CD4-positive, alpha-beta memory T cell (primary cell): ENCODE measurements at regions not wholly inside any gene's neighbourhood (a gene's known extent, or its start where the extent isn't known, plus 50 kb on each side); places are given as distances from the start of the nearest gene placed in this dataset.

Experiments
- CTCF ChIA-PET: fragments of 350-600 bp; sonication (Branson Sonifier 250); formaldehyde crosslinking; loops from one replicate; lab custom pipeline; 2021; ENCODE audit warnings: inconsistent platforms; ENCODE audit not compliant: partially characterized antibody; lab: Charles Lee
- POLR2A ChIA-PET: fragments of 350-600 bp; sonication (Branson Sonifier 250); formaldehyde crosslinking; loops from one replicate; lab custom pipeline; 2021; ENCODE audit not compliant: partially characterized antibody; lab: Charles Lee
- DNase-seq, 5 donors: peaks; one replicate each; pipeline versions ENCODE4 v3.0.0 to v3.0.0-alpha.2; 2020 to 2022; ENCODE audit warnings: mixed read lengths in 1 of 5
- H3K27ac ChIP-seq: one replicate; pipeline ENCODE4 v1.7.0; 2013; ENCODE audit warnings: low read depth, low read length
- H3K27me3 ChIP-seq: 2 replicates; pipeline ENCODE4 v1.7.0; 2013; ENCODE audit warnings: mild to moderate bottlenecking, low read length, moderate library complexity; ENCODE audit not compliant: insufficient read depth
- H3K36me3 ChIP-seq: 2 replicates; pipeline ENCODE4 v1.7.0; 2013; ENCODE audit warnings: mild to moderate bottlenecking, low read length, moderate library complexity; ENCODE audit not compliant: insufficient read depth
- H3K4me1 ChIP-seq: 2 replicates; pipeline ENCODE4 v1.7.0; 2013; ENCODE audit warnings: mild to moderate bottlenecking, low read length, moderate library complexity; ENCODE audit not compliant: insufficient read depth
- H3K4me3 ChIP-seq, 2 donors: one replicate each; pipeline ENCODE4 v1.7.0; 2013; ENCODE audit warnings: low read length in 2 of 2, mild to moderate bottlenecking in 1 of 2
- H3K9me3 ChIP-seq, 2 donors: one replicate each; pipeline ENCODE4 v1.7.0; 2013; ENCODE audit warnings: low read length in 2 of 2, control low read depth in 1 of 2; ENCODE audit not compliant: control insufficient read depth in 1 of 2
- H3K27ac Mint-ChIP-seq, 7 donors: one replicate each; pipeline ENCODE4 v1.8.0; 2020 to 2021; ENCODE audit warnings: mixed read lengths in 7 of 7, mild to moderate bottlenecking in 6 of 7, inconsistent platforms in 3 of 7, moderate library complexity in 3 of 7
- H3K27me3 Mint-ChIP-seq, 2 donors: one replicate each; pipeline ENCODE4 v1.8.0; 2020 to 2021; ENCODE audit warnings: mixed read lengths in 2 of 2
- H3K36me3 Mint-ChIP-seq, 2 donors: one replicate each; pipeline ENCODE4 v1.8.0; 2020 to 2021; ENCODE audit warnings: mixed read lengths in 2 of 2, inconsistent platforms in 1 of 2, mild to moderate bottlenecking in 1 of 2
- H3K4me1 Mint-ChIP-seq, 4 donors: one replicate each; pipeline ENCODE4 v1.8.0; 2020 to 2021; ENCODE audit warnings: mixed read lengths in 4 of 4, mild to moderate bottlenecking in 1 of 4
- H3K4me3 Mint-ChIP-seq, 8 donors: one replicate each; pipeline ENCODE4 v1.8.0; 2020 to 2021; ENCODE audit warnings: mixed read lengths in 8 of 8, mild to moderate bottlenecking in 7 of 8, moderate library complexity in 6 of 8, inconsistent platforms in 3 of 8
- H3K9me3 Mint-ChIP-seq, 8 donors: one replicate each; pipeline ENCODE4 v1.8.0; 2020 to 2021; ENCODE audit warnings: mixed read lengths in 8 of 8, mild to moderate bottlenecking in 5 of 8, inconsistent platforms in 3 of 8, moderate library complexity in 1 of 8
- intact Hi-C: fragments of 100-400 bp; cut with micrococcal nuclease; formaldehyde crosslinking; loops from one replicate; pipeline ENCODE4 v1.15.1; 2023

GRCh38 chr6:4010689-4011090 is 68.2 kb downstream of the FAM217A start:
- Mint-ChIP-seq H3K9me3 (no peaks in the 10 kb centered on the region), H3K27ac (peak overlapping the region; percentile 54 to 86 (median 79)), H3K4me1 (peaks cover 53 to 79% (median 64%) of the 10 kb centered on the region in 4 donors), H3K36me3 (peaks cover 21 to 23% of the 10 kb centered on the region in 2 donors), H3K4me3 (peak overlapping the region in 7 of 8 donors; percentile 61 to 88 (median 80)), H3K27me3 (no peaks in the 10 kb centered on the region)
- peaks cover 5% of the 10 kb centered on the region for H3K36me3 ChIP-seq
- no peaks in the 10 kb centered on the region for H3K27me3 ChIP-seq
- no peaks in the 10 kb centered on the region for H3K9me3 ChIP-seq
- H3K27ac ChIP-seq = peak overlapping the region; percentile 26
- DNase-seq = peak in 3 of 5 donors; percentile 24 to 33 (median 33)
- peaks cover 69% of the 10 kb centered on the region for H3K4me1 ChIP-seq
- H3K4me3 ChIP-seq = no peak overlapping the region
- ChIA-PET POLR2A (interaction anchor here (2.2 kb wide), 1 partner anchor 11 kb away, joined by 12 read pairs; a partner anchor contains a TSS), CTCF (interaction anchor here (1.0 to 9.1 kb wide), 7 partner anchors 9 to 268 kb away, joined by 3 to 109 read pairs (median 3); a partner anchor contains a TSS)
- intact Hi-C loops = no loop called here

GRCh38 chr6:4012826-4013225 is 66.1 kb downstream of the FAM217A start:
- ChIA-PET CTCF (interaction anchor here (1.0 to 9.1 kb wide), 4 partner anchors 10 to 270 kb away, joined by 3 to 109 read pairs (median 4); a partner anchor contains a TSS), POLR2A (interaction anchor here (0.8 to 1.0 kb wide), 2 partner anchors 8 to 949 kb away, joined by 3 read pairs; a partner anchor contains a TSS)
- Histone ChIP-seq H3K4me3 (no peak overlapping the region), H3K27me3 (no peaks in the 10 kb centered on the region), H3K9me3 (no peaks in the 10 kb centered on the region), H3K4me1 (peaks cover 87% of the 10 kb centered on the region), H3K27ac (no peak overlapping the region), H3K36me3 (peaks cover 5% of the 10 kb centered on the region)
- peaks cover 62 to 93% (median 72%) of the 10 kb centered on the region in 4 donors for H3K4me1 Mint-ChIP-seq
- H3K4me3 Mint-ChIP-seq = peak overlapping the region in 7 of 8 donors; percentile 12 to 74 (median 33)
- H3K27me3 Mint-ChIP-seq = no peaks in the 10 kb centered on the region
- DNase-seq = no peak
- H3K9me3 Mint-ChIP-seq = no peaks in the 10 kb centered on the region
- intact Hi-C loops = no loop called here
- H3K36me3 Mint-ChIP-seq = peaks cover 25% of the 10 kb centered on the region in 2 donors
- H3K27ac Mint-ChIP-seq = peak overlapping the region; percentile 29 to 90 (median 58)

GRCh38 chr6:4017058-4017739 is 61.7 kb downstream of the FAM217A start:
- intact Hi-C loops = loop anchor here (5.0 kb wide), 3 partner anchors 100 to 855 kb away; partner anchors contain the start of gene SLC22A23
- peak overlapping the region; percentile 90 to 98 (median 96) for H3K27ac Mint-ChIP-seq
- H3K27me3 Mint-ChIP-seq = no peaks in the 10 kb centered on the region
- H3K9me3 Mint-ChIP-seq = peaks cover 0 to 5% (median 0%) of the 10 kb centered on the region in 8 donors
- POLR2A ChIA-PET = interaction anchor here (0.7 to 6.7 kb wide), 9 partner anchors 8 to 1251 kb away, joined by 3 to 101 read pairs (median 10); partner anchors contain the start of genes ECI2, FAM50B and SERPINB1
- peak overlapping the region; percentile 89 to 99 (median 96) for H3K4me3 Mint-ChIP-seq
- no peak for DNase-seq
- peaks cover 50 to 88% (median 67%) of the 10 kb centered on the region in 4 donors for H3K4me1 Mint-ChIP-seq
- H3K4me3 ChIP-seq = peak overlapping the region; percentile 57 to 64
- no peaks in the 10 kb centered on the region for H3K9me3 ChIP-seq
- H3K4me1 ChIP-seq = peaks cover 71% of the 10 kb centered on the region
- CTCF ChIA-PET = interaction anchor here (1.0 to 3.5 kb wide), 8 partner anchors 9 to 274 kb away, joined by 3 to 15 read pairs (median 6); partner anchors contain the start of gene FAM50B
- H3K36me3 ChIP-seq = peaks cover 5% of the 10 kb centered on the region
- peak overlapping the region; percentile 91 for H3K27ac ChIP-seq
- no peaks in the 10 kb centered on the region for H3K27me3 ChIP-seq
- H3K36me3 Mint-ChIP-seq = peaks cover 25 to 47% of the 10 kb centered on the region in 2 donors

GRCh38 chr6:4017834-4018170 is 61.1 kb downstream of the FAM217A start:
- Histone ChIP-seq H3K4me3 (peak overlapping the region; percentile 57 to 64), H3K4me1 (peaks cover 71% of the 10 kb centered on the region), H3K27ac (peak overlapping the region; percentile 91), H3K9me3 (no peaks in the 10 kb centered on the region), H3K27me3 (no peaks in the 10 kb centered on the region), H3K36me3 (peaks cover 5% of the 10 kb centered on the region)
- peak overlapping the region; percentile 89 to 99 (median 96) for H3K4me3 Mint-ChIP-seq
- CTCF ChIA-PET = interaction anchor here (0.6 to 3.5 kb wide), 12 partner anchors 9 to 274 kb away, joined by 3 to 15 read pairs (median 5); partner anchors contain the start of gene FAM50B
- no peak for DNase-seq
- peaks cover 23 to 47% of the 10 kb centered on the region in 2 donors for H3K36me3 Mint-ChIP-seq
- intact Hi-C loops = loop anchor here (1.0 to 5.0 kb wide), 9 partner anchors 10 to 949 kb away; partner anchors contain the start of genes PSMG4, RIPK1 and SLC22A23
- peaks cover 0 to 5% (median 0%) of the 10 kb centered on the region in 8 donors for H3K9me3 Mint-ChIP-seq
- no peaks in the 10 kb centered on the region for H3K27me3 Mint-ChIP-seq
- H3K27ac Mint-ChIP-seq = peak overlapping the region; percentile 90 to 98 (median 96)
- H3K4me1 Mint-ChIP-seq = peaks cover 49 to 88% (median 66%) of the 10 kb centered on the region in 4 donors
- POLR2A ChIA-PET = interaction anchor here (0.7 to 6.7 kb wide), 13 partner anchors 9 to 1252 kb away, joined by 3 to 101 read pairs (median 4); partner anchors contain the start of genes BPHL, ECI2, FAM50B and SERPINB1

- peaks cover 71% of the 10 kb centered on the region for H3K4me1 ChIP-seq
- intact Hi-C loops = loop anchor here (1.0 to 5.0 kb wide), 9 partner anchors 10 to 950 kb away; partner anchors contain the start of genes PSMG4, RIPK1 and SLC22A23
- H3K9me3 ChIP-seq = no peaks in the 10 kb centered on the region
- peaks cover 49 to 88% (median 66%) of the 10 kb centered on the region in 4 donors for H3K4me1 Mint-ChIP-seq
- peaks cover 5% of the 10 kb centered on the region for H3K36me3 ChIP-seq
- no peaks in the 10 kb centered on the region for H3K27me3 ChIP-seq
- H3K27ac Mint-ChIP-seq = peak overlapping the region; percentile 90 to 98 (median 96)
- H3K4me3 Mint-ChIP-seq = peak overlapping the region; percentile 89 to 99 (median 96)
- peak; percentile 94 to 96 (median 95) for DNase-seq
- H3K4me3 ChIP-seq = peak overlapping the region; percentile 57 to 64
- H3K36me3 Mint-ChIP-seq = peaks cover 17 to 43% of the 10 kb centered on the region in 2 donors
- H3K9me3 Mint-ChIP-seq = peaks cover 0 to 5% (median 0%) of the 10 kb centered on the region in 8 donors
- no peaks in the 10 kb centered on the region for H3K27me3 Mint-ChIP-seq
- ChIA-PET POLR2A (interaction anchor here (0.7 to 6.7 kb wide), 14 partner anchors 10 to 1252 kb away, joined by 3 to 101 read pairs (median 4); partner anchors contain the start of genes BPHL, ECI2, FAM50B and SERPINB1), CTCF (interaction anchor here (0.6 to 3.5 kb wide), 14 partner anchors 10 to 275 kb away, joined by 3 to 15 read pairs (median 4); partner anchors contain the start of genes ECI2 and FAM50B)
- H3K27ac ChIP-seq = peak overlapping the region; percentile 91
Measured at GRCh38 chr6:4018171-4018923, 60.6 kb downstream of the FAM217A start.
